SU-DHL-6 (cell line): ENCODE measurements at regions not wholly inside any gene's neighbourhood (a gene's known extent, or its start where the extent isn't known, plus 50 kb on each side); places are given as distances from the start of the nearest gene placed in this dataset.

ENCODE experiments used
- H2AFZ ChIP-seq: fragments of 200-600 bp; sonication (generic); 2 replicates; pipeline ENCODE4 v1.6.1; 2014; ENCODE audit warnings: low read depth, mild to moderate bottlenecking, moderate library complexity, mixed read lengths, antibody characterized with exemption, low read length; ENCODE audit not compliant: severe bottlenecking
- H3F3A ChIP-seq: fragments of 200-600 bp; shearing (Covaris generic); 2 replicates; pipeline ENCODE4 v1.6.0; 2016; ENCODE audit warnings: antibody characterized with exemption, mild to moderate bottlenecking; ENCODE audit not compliant: insufficient read depth
- H3K27ac ChIP-seq: fragments of 200-600 bp; sonication (generic); 2 replicates; pipeline ENCODE4 v1.5.1; 2016; ENCODE audit warnings: low read depth, mild to moderate bottlenecking, low read length, moderate library complexity, mixed read lengths
- H3K27me3 ChIP-seq: fragments of 200-600 bp; sonication (generic), shearing (Covaris generic); 2 replicates; pipeline ENCODE4 v1.6.0; 2014; ENCODE audit warnings: mild to moderate bottlenecking, low read length
- H3K36me3 ChIP-seq: fragments of 200-600 bp; sonication (generic); 2 replicates; pipeline ENCODE4 v1.6.1; 2014; ENCODE audit warnings: mild to moderate bottlenecking, low read length, mixed read lengths
- H3K4me2 ChIP-seq: fragments of 300-600, 200-600 bp; shearing (Covaris generic), sonication (generic); 2 replicates; pipeline ENCODE4 v1.6.0; 2014; ENCODE audit warnings: low read length, low read depth, mild to moderate bottlenecking; ENCODE audit not compliant: poor library complexity, severe bottlenecking
- H3K4me3 ChIP-seq: fragments of 200-600 bp; sonication (generic); 2 replicates; pipeline ENCODE4 v1.5.1; 2014; ENCODE audit warnings: antibody characterized with exemption, low read length, mild to moderate bottlenecking, mixed read lengths; ENCODE audit not compliant: insufficient read depth, poor library complexity, severe bottlenecking
- H3K79me2 ChIP-seq: fragments of 200-600 bp; sonication (generic); 2 replicates; pipeline ENCODE4 v1.6.1; 2014; ENCODE audit warnings: mild to moderate bottlenecking, low read length, moderate library complexity; ENCODE audit not compliant: insufficient read depth
- H3K9ac ChIP-seq: fragments of 200-600 bp; sonication (generic); 2 replicates; pipeline ENCODE4 v1.7.0; 2014; ENCODE audit warnings: mild to moderate bottlenecking, low read length
- H3K9me2 ChIP-seq: fragments of 200-600 bp; sonication (generic); replicated peaks from 2 replicates; pipeline ENCODE4 v1.6.1; 2014; ENCODE audit warnings: low read length; ENCODE audit not compliant: insufficient read depth
- H3K9me3 ChIP-seq: fragments of 200-600 bp; sonication (generic); 2 replicates; pipeline ENCODE4 v1.6.1; 2014; ENCODE audit warnings: low read length, mixed read lengths; ENCODE audit not compliant: insufficient read depth
- H4K20me1 ChIP-seq: fragments of 200-600 bp; sonication (generic); 2 replicates; pipeline ENCODE4 v1.6.1; 2014; ENCODE audit warnings: low read depth, mild to moderate bottlenecking, antibody characterized with exemption, low read length, moderate library complexity, mixed read lengths
- CTCF ChIP-seq: fragments of 200-600 bp; sonication (generic); IDR thresholded peaks from one replicate; pipeline ENCODE4 v1.5.1; 2017; ENCODE audit warnings: antibody characterized with exemption, mild to moderate bottlenecking, low read length, moderate library complexity; ENCODE audit not compliant: insufficient read depth, poor library complexity, severe bottlenecking
- EZH2phosphoT487 ChIP-seq: fragments of 200-600 bp; sonication (generic), shearing (Covaris generic); conservative IDR thresholded peaks from 2 replicates; pipeline ENCODE4 v1.6.1; 2018; ENCODE audit warnings: mild to moderate bottlenecking, antibody characterized with exemption, low read length, moderate library complexity, mixed read lengths

- H3K9ac ChIP-seq, result no peak overlapping the region
- no peak overlapping the region for H3K4me3 ChIP-seq
- H3K9me3 ChIP-seq, result no peaks in the 10 kb centered on the region
- H3F3A ChIP-seq, result no peaks in the 10 kb centered on the region
- H3K4me2 ChIP-seq, result no peak overlapping the region
- no peak for TF ChIP-seq CTCF
- TF ChIP-seq EZH2phosphoT487, result no peak
- H3K27me3 ChIP-seq, result no peaks in the 10 kb centered on the region
- no peaks in the 10 kb centered on the region for H3K79me2 ChIP-seq
- H3K9me2 ChIP-seq, result no peaks in the 10 kb centered on the region
- no peak overlapping the region for H3K27ac ChIP-seq
- no peaks in the 10 kb centered on the region for H4K20me1 ChIP-seq
- no peak overlapping the region for H2AFZ ChIP-seq
- no peaks in the 10 kb centered on the region for H3K36me3 ChIP-seq
Measured at GRCh38 chr6:40036186-40036585, 101.9 kb upstream of the MOCS1 start.

- H4K20me1 ChIP-seq, result no peaks in the 10 kb centered on the region
- no peaks in the 10 kb centered on the region for H3K9me2 ChIP-seq
- H3K4me3 ChIP-seq, result no peak overlapping the region
- H3K27ac ChIP-seq, result no peak overlapping the region
- H3K27me3 ChIP-seq, result no peaks in the 10 kb centered on the region
- no peak for TF ChIP-seq EZH2phosphoT487
- no peak for TF ChIP-seq CTCF
- H2AFZ ChIP-seq, result no peak overlapping the region
- H3K79me2 ChIP-seq, result no peaks in the 10 kb centered on the region
- no peak overlapping the region for H3K4me2 ChIP-seq
- no peaks in the 10 kb centered on the region for H3F3A ChIP-seq
- H3K36me3 ChIP-seq, result no peaks in the 10 kb centered on the region
- H3K9me3 ChIP-seq, result no peaks in the 10 kb centered on the region
- no peak overlapping the region for H3K9ac ChIP-seq
Measured at GRCh38 chr6:40028449-40028848, 94.2 kb upstream of the MOCS1 start.

GRCh38 chr6:40022867-40023266 lies 88.6 kb upstream of the MOCS1 start:
- Histone ChIP-seq H3K9me2 (no peaks in the 10 kb centered on the region), H3K79me2 (no peaks in the 10 kb centered on the region), H3F3A (no peaks in the 10 kb centered on the region), H3K4me3 (no peak overlapping the region), H3K27me3 (no peaks in the 10 kb centered on the region), H4K20me1 (no peaks in the 10 kb centered on the region), H3K9ac (no peak overlapping the region), H3K36me3 (no peaks in the 10 kb centered on the region), H3K27ac (no peak overlapping the region), H2AFZ (no peak overlapping the region), H3K4me2 (no peak overlapping the region), H3K9me3 (no peaks in the 10 kb centered on the region)
- TF ChIP-seq CTCF, result no peak
- no peak for TF ChIP-seq EZH2phosphoT487

GRCh38 chr6:40020166-40020565 lies 85.9 kb upstream of the MOCS1 start:
- TF ChIP-seq EZH2phosphoT487 (no peak), CTCF (no peak)

More at GRCh38 chr6:40020166-40020565, 85.9 kb upstream of the MOCS1 start:
- Histone ChIP-seq H3K9me3 (no peaks in the 10 kb centered on the region), H3K27me3 (no peaks in the 10 kb centered on the region), H3K79me2 (no peaks in the 10 kb centered on the region), H3F3A (no peaks in the 10 kb centered on the region), H3K27ac (no peak overlapping the region), H3K4me3 (no peak overlapping the region), H3K9ac (no peak overlapping the region), H3K9me2 (no peaks in the 10 kb centered on the region), H3K4me2 (no peak overlapping the region), H4K20me1 (no peaks in the 10 kb centered on the region), H2AFZ (no peak overlapping the region), H3K36me3 (no peaks in the 10 kb centered on the region)
